Hepatocyte (in vitro differentiated cells): ENCODE measurements at regions not wholly inside any gene's neighbourhood (a gene's known extent, or its start where the extent isn't known, plus 50 kb on each side); places are given as distances from the start of the nearest gene placed in this dataset.

ENCODE experiments used
- CTCF ChIP-seq: fragments of 200-600 bp; sonication (generic); IDR thresholded peaks from 2 replicates; pipeline ENCODE4 v1.5.1; 2016; ENCODE audit warnings: antibody characterized with exemption, mild to moderate bottlenecking; ENCODE audit not compliant: poor library complexity
- EZH2 ChIP-seq: fragments of 200-600 bp; sonication (generic); IDR thresholded peaks from 2 replicates; pipeline ENCODE4 v1.6.1; 2016; ENCODE audit warnings: antibody characterized with exemption, mild to moderate bottlenecking, borderline replicate concordance
- EZH2phosphoT487 ChIP-seq: fragments of 200-600 bp; sonication (generic); IDR thresholded peaks from one replicate; pipeline ENCODE4 v1.6.1; 2018; ENCODE audit warnings: antibody characterized with exemption, mild to moderate bottlenecking, low read depth, moderate library complexity; ENCODE audit not compliant: unreplicated experiment, severe bottlenecking

- TF ChIP-seq CTCF = no peak
- no peak for TF ChIP-seq EZH2
- TF ChIP-seq EZH2phosphoT487 = no peak
Observed at GRCh38 chr16:17544785-17545184, 74.0 kb upstream of the XYLT1 start.
